Neural cell (in vitro differentiated cells): ENCODE measurements at regions not wholly inside any gene's neighbourhood (a gene's known extent, or its start where the extent isn't known, plus 50 kb on each side); places are given as distances from the start of the nearest gene placed in this dataset.

Experiments used
- CTCF ChIP-seq: fragments of 450-650 bp; IDR thresholded peaks from 2 replicates; pipeline ENCODE4 v1.5.1; 2014; ENCODE audit warnings: antibody characterized with exemption, mild to moderate bottlenecking, moderate library complexity; ENCODE audit not compliant: poor library complexity, severe bottlenecking
- EZH2 ChIP-seq: fragments of 200-600, 300-800 bp; shearing (Covaris generic), sonication (generic); IDR thresholded peaks from 2 replicates; pipeline ENCODE4 v1.6.1; 2014; ENCODE audit warnings: antibody characterized with exemption, low read length, borderline replicate concordance, mild to moderate bottlenecking; ENCODE audit not compliant: insufficient read depth, poor library complexity, severe bottlenecking
- POLR2AphosphoS5 ChIP-seq: IDR thresholded peaks from 2 replicates; pipeline ENCODE4 v1.6.1; 2012
- RAD21 ChIP-seq: fragments of 450-650 bp; conservative IDR thresholded peaks from 2 replicates; pipeline ENCODE4 v1.6.1; 2014; ENCODE audit warnings: antibody characterized with exemption, mild to moderate bottlenecking, moderate library complexity
- REST ChIP-seq: IDR thresholded peaks from 2 replicates; pipeline ENCODE4 v1.6.1; 2012; ENCODE audit warnings: borderline replicate concordance

GRCh38 chr2:176584333-176584732 lies 315.1 kb downstream of the MTX2 start:
- TF ChIP-seq REST (no peak), CTCF (no peak), POLR2AphosphoS5 (no peak), EZH2 (no peak), RAD21 (no peak)
